NT2/D1 (cell line): ENCODE measurements at regions not wholly inside any gene's neighbourhood (a gene's known extent, or its start where the extent isn't known, plus 50 kb on each side); places are given as distances from the start of the nearest gene placed in this dataset.

Experiments
- SUZ12 ChIP-seq: IDR thresholded peaks from 2 replicates; pipeline ENCODE4 v1.6.1; 2011; ENCODE audit not compliant: insufficient read length, insufficient read depth; ENCODE audit errors: extremely low read depth
- ZNF274 ChIP-seq: IDR thresholded peaks from 2 replicates; pipeline ENCODE4 v1.6.1; 2011; ENCODE audit warnings: mild to moderate bottlenecking, low read depth, low read length

DNA sequence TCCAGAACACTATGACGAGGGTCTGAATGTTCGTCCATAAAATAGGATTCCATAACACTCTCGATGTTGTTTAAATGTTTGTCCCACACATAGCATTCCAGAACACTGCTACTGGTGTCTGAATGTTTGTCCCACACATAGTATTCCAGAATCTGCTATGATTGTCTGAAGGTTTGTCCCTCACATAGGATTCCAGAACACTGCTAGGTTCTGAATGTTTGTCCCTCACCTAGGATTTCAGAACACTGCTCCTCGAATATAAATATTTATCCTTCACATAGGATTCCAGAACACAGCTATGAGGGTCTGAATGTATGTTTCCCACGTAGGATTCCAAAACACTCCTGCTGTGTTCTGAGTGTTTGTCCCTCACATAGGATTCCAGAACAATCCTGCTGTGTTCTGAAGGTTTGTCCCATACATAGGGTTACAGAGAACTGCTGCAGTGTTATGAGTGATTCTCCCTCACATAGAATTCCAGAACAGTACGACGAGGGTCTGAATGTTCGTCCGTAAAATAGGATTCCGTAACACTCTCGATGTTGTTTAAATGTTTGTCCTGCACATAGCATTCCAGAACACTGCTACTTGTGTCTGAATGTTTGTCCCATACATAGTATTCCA, 215.3 kb downstream of the FOXD4L6 start:
- TF ChIP-seq SUZ12 (no peak), ZNF274 (no peak)
